ENCODE measurements at regions not wholly inside any gene's neighbourhood (a gene's known extent, or its start where the extent isn't known, plus 50 kb on each side); places are given as distances from the start of the nearest gene placed in this dataset.

- TF ChIP-seq CTCF (IDR thresholded peaks at IDR 0.05) = no peak
- TF ChIP-seq POLR2A (IDR thresholded peaks at IDR 0.05) = no peak
Measured at GRCh38 chr13:80873589-80873988, 532.7 kb upstream of the SPRY2 start.
